MCF 10A (cell line): ENCODE measurements at regions not wholly inside any gene's neighbourhood (a gene's known extent, or its start where the extent isn't known, plus 50 kb on each side); places are given as distances from the start of the nearest gene placed in this dataset.

Experiments
- BruUV-seq: library from RNA; stranded (reverse); fragments of 400-500 nt; replicated peaks from 2 replicates; lab custom pipeline; 2021; lab: Mats Ljungman, UMichigan
- CTCF ChIA-PET: fragments of 300-600 bp; sonication (Branson Sonifier 250); formaldehyde crosslinking; extraction: SDS; loops from one replicate; lab custom pipeline; 2021; ENCODE audit warnings: antibody characterized with exemption, inconsistent platforms; lab: Yijun Ruan, JAX
- POLR2A ChIA-PET: fragments of 300-600, 350-650 bp; sonication (Branson Sonifier 250); formaldehyde crosslinking; extraction: SDS; loops from one replicate; lab custom pipeline; 2020; ENCODE audit warnings: antibody characterized with exemption, inconsistent platforms; lab: Yijun Ruan, JAX
- DNase-seq: peaks from one replicate; pipeline ENCODE4 v3.0.0-alpha.2; 2018; ENCODE audit not compliant: unreplicated experiment
- H3K27ac Mint-ChIP-seq: one replicate; pipeline ENCODE4 v1.8.0; 2022; ENCODE audit warnings: mild to moderate bottlenecking, low read depth, mixed read lengths; ENCODE audit not compliant: unreplicated experiment
- H3K27me3 Mint-ChIP-seq: one replicate; pipeline ENCODE4 v1.8.0; 2022; ENCODE audit warnings: mixed read lengths; ENCODE audit not compliant: insufficient read depth, unreplicated experiment
- H3K36me3 Mint-ChIP-seq: one replicate; pipeline ENCODE4 v1.8.0; 2022; ENCODE audit warnings: mild to moderate bottlenecking, moderate library complexity, mixed read lengths; ENCODE audit not compliant: insufficient read depth, unreplicated experiment
- H3K4me1 Mint-ChIP-seq: one replicate; pipeline ENCODE4 v1.8.0; 2022; ENCODE audit warnings: mixed read lengths; ENCODE audit not compliant: insufficient read depth, unreplicated experiment
- H3K4me3 Mint-ChIP-seq: one replicate; pipeline ENCODE4 v1.8.0; 2022; ENCODE audit warnings: mild to moderate bottlenecking, moderate library complexity, mixed read lengths; ENCODE audit not compliant: unreplicated experiment
- H3K9me3 Mint-ChIP-seq: one replicate; pipeline ENCODE4 v1.8.0; 2022; ENCODE audit warnings: mixed read lengths; ENCODE audit not compliant: unreplicated experiment
- intact Hi-C: fragments of 100-400 bp; cut with micrococcal nuclease; formaldehyde crosslinking; loops from 2 replicates; pipeline ENCODE4 v1.14.1; 2022
- TF ChIP-seq, protein P1 (sequence below): fragments of 200-600 bp; IDR thresholded peaks from one replicate; pipeline ENCODE4 v1.8.0; 2022; ENCODE audit warnings: antibody characterized with exemption, mild to moderate bottlenecking; ENCODE audit not compliant: unreplicated experiment

GRCh38 chr3:181974198-181974597 lies 262.5 kb downstream of the SOX2 start:
- intact Hi-C loops = no loop called here

DNA sequence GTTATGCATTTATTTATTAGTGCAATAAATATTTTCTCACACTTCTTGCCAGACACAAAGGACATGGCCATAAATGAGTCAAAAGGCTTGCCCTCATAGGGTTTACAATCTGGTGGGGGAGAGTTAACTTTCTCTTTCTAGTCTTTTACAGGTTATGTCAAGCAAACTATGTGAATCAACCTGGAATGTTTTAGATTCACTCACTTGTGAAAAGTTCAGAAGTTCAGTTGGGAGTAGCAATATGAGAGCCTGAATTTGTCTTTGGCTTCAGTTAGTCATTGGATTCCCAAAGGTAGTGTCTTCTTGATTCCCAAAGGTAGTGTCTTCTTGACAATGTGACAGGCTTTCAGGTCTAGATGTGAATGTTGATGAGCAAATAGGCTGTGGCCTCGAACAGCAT lies 264.8 kb downstream of the SOX2 start:
- H3K4me1 Mint-ChIP-seq = peaks cover 17% of the 10 kb centered on the region
- no peaks in the 10 kb centered on the region for H3K9me3 Mint-ChIP-seq
- intact Hi-C loops = no loop called here
- BruUV-seq = no TSS peak
- no peak overlapping the region for H3K4me3 Mint-ChIP-seq
- TF ChIP-seq, protein P1, sequence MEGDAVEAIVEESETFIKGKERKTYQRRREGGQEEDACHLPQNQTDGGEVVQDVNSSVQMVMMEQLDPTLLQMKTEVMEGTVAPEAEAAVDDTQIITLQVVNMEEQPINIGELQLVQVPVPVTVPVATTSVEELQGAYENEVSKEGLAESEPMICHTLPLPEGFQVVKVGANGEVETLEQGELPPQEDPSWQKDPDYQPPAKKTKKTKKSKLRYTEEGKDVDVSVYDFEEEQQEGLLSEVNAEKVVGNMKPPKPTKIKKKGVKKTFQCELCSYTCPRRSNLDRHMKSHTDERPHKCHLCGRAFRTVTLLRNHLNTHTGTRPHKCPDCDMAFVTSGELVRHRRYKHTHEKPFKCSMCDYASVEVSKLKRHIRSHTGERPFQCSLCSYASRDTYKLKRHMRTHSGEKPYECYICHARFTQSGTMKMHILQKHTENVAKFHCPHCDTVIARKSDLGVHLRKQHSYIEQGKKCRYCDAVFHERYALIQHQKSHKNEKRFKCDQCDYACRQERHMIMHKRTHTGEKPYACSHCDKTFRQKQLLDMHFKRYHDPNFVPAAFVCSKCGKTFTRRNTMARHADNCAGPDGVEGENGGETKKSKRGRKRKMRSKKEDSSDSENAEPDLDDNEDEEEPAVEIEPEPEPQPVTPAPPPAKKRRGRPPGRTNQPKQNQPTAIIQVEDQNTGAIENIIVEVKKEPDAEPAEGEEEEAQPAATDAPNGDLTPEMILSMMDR = no peak
- no peak overlapping the region for H3K27ac Mint-ChIP-seq
- no peaks in the 10 kb centered on the region for H3K36me3 Mint-ChIP-seq
- ChIA-PET CTCF (interaction anchor here (0.6 kb wide), 1 partner anchor 122 kb away, joined by 3 read pairs; no protein-coding TSS in a partner anchor), POLR2A (no interaction called here)
- no peak for DNase-seq
- no peaks in the 10 kb centered on the region for H3K27me3 Mint-ChIP-seq

More at GRCh38 chr3:181974198-181974597, 262.5 kb downstream of the SOX2 start:
- no peaks in the 10 kb centered on the region for H3K27me3 Mint-ChIP-seq
- H3K27ac Mint-ChIP-seq = peak overlapping the region; percentile 53
- peak; percentile 86 for DNase-seq
- H3K9me3 Mint-ChIP-seq = no peaks in the 10 kb centered on the region
- BruUV-seq = no TSS peak
- H3K4me3 Mint-ChIP-seq = no peak overlapping the region
- TF ChIP-seq, protein P1 = no peak
- POLR2A ChIA-PET = interaction anchor here (0.7 to 1.5 kb wide), 3 partner anchors 9 to 238 kb away, joined by 3 to 4 read pairs (median 3); no protein-coding TSS in a partner anchor
- peaks cover 17% of the 10 kb centered on the region for H3K4me1 Mint-ChIP-seq
- CTCF ChIA-PET = interaction anchor here (1.2 kb wide), 1 partner anchor 11 kb away, joined by 4 read pairs; no protein-coding TSS in a partner anchor
- no peaks in the 10 kb centered on the region for H3K36me3 Mint-ChIP-seq

DNA sequence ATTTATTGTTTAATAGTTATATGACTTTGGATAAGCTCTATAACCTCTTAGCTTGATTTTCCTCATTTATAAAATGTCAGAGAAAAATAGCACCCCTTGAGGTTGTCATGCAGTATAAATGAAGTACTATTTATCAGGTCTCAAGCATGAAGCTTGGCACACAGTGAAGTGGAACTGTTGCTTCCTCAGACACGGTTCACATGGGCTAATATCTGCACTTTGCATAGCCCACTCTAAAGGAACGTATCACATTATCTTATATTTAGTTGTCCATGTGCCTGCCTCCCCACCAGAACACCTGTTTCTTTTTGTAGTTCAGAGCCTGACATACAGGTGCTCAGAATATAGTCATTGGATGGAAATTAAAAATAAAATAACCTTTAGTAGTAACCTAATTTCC lies 273.7 kb downstream of the SOX2 start:
- BruUV-seq = no TSS peak
- POLR2A ChIA-PET = interaction anchor here (0.7 kb wide), 1 partner anchor 10 kb away, joined by 3 read pairs; no protein-coding TSS in a partner anchor

GRCh38 chr3:181987736-181988135 lies 276.0 kb downstream of the SOX2 start:
- intact Hi-C loops = no loop called here
- no peaks in the 10 kb centered on the region for H3K4me1 Mint-ChIP-seq
- no peak overlapping the region for H3K4me3 Mint-ChIP-seq
- ChIA-PET POLR2A (no interaction called here), CTCF (no interaction called here)
- no peaks in the 10 kb centered on the region for H3K27me3 Mint-ChIP-seq
- H3K9me3 Mint-ChIP-seq = no peaks in the 10 kb centered on the region
- no peaks in the 10 kb centered on the region for H3K36me3 Mint-ChIP-seq
- TF ChIP-seq, protein P1 = no peak
- no peak for DNase-seq
- no TSS peak for BruUV-seq
- no peak overlapping the region for H3K27ac Mint-ChIP-seq

More for the DNA sequence above, 273.7 kb downstream of the SOX2 start:
- no peaks in the 10 kb centered on the region for H3K27me3 Mint-ChIP-seq
- no peaks in the 10 kb centered on the region for H3K9me3 Mint-ChIP-seq
- TF ChIP-seq, protein P1 = no peak
- no peak overlapping the region for H3K4me3 Mint-ChIP-seq
- H3K4me1 Mint-ChIP-seq = no peaks in the 10 kb centered on the region
- DNase-seq = no peak
- intact Hi-C loops = no loop called here
- no peaks in the 10 kb centered on the region for H3K36me3 Mint-ChIP-seq
- no peak overlapping the region for H3K27ac Mint-ChIP-seq
- CTCF ChIA-PET = interaction anchor here (1.6 kb wide), 1 partner anchor 11 kb away, joined by 4 read pairs; no protein-coding TSS in a partner anchor
